Neuronal stem cell (in vitro differentiated cells): ENCODE measurements at regions not wholly inside any gene's neighbourhood (a gene's known extent, or its start where the extent isn't known, plus 50 kb on each side); places are given as distances from the start of the nearest gene placed in this dataset.
A peak's percentile ranks its signal among the peaks of the same experiment; 100 is the strongest.

Experiments
- DNase-seq: peaks from one replicate; pipeline ENCODE4 v3.0.0-alpha.2; 2013; ENCODE audit warnings: low spot score
- H2AFZ ChIP-seq: one replicate; pipeline ENCODE4 v1.6.1; 2013; ENCODE audit warnings: mild to moderate bottlenecking, low read length, inconsistent platforms
- H2AK5ac ChIP-seq: 2 replicates; pipeline ENCODE4 v1.6.1; 2013; ENCODE audit warnings: low read depth, mild to moderate bottlenecking, inconsistent platforms, low read length, moderate library complexity, mixed read lengths
- H2BK120ac ChIP-seq: 2 replicates; pipeline ENCODE4 v1.6.1; 2013; ENCODE audit warnings: low read depth, mild to moderate bottlenecking, inconsistent platforms, low read length, moderate library complexity, mixed read lengths
- H2BK12ac ChIP-seq: one replicate; pipeline ENCODE4 v1.6.1; 2013; ENCODE audit warnings: low read length, inconsistent platforms
- H2BK15ac ChIP-seq: 2 replicates; pipeline ENCODE4 v1.6.1; 2013; ENCODE audit warnings: mild to moderate bottlenecking, low read length, inconsistent platforms, mixed read lengths
- H2BK5ac ChIP-seq: one replicate; pipeline ENCODE4 v1.6.1; 2013; ENCODE audit warnings: inconsistent platforms, mild to moderate bottlenecking, low read length, moderate library complexity
- H3K14ac ChIP-seq: one replicate; pipeline ENCODE4 v1.6.1; 2013; ENCODE audit warnings: low read length, inconsistent platforms
- H3K18ac ChIP-seq: 2 replicates; pipeline ENCODE4 v1.6.1; 2013; ENCODE audit warnings: low read length, inconsistent platforms
- H3K23ac ChIP-seq: 2 replicates; pipeline ENCODE4 v1.6.1; 2013; ENCODE audit warnings: low read depth, mild to moderate bottlenecking, mixed read lengths, low read length, inconsistent platforms; ENCODE audit not compliant: poor library complexity
- H3K27ac ChIP-seq: replicated peaks from 3 replicates; pipeline ENCODE4 v1.5.1; 2013; ENCODE audit warnings: low read length, inconsistent platforms
- H3K27me3 ChIP-seq, 3 experiments: 2 replicates each; pipeline ENCODE4 v1.6.1; 2013; ENCODE audit warnings: low read length in 3 of 3, mild to moderate bottlenecking in 2 of 3, inconsistent platforms in 1 of 3, low read depth in 1 of 3, mixed read lengths in 1 of 3, moderate library complexity in 1 of 3; ENCODE audit not compliant: control insufficient read depth in 3 of 3, insufficient read depth in 3 of 3
- H3K36me3 ChIP-seq, 2 donors: replicated peaks in 1 of 2; 2 replicates each; pipeline ENCODE4 v1.6.1; 2013; ENCODE audit warnings: low read length in 2 of 2; ENCODE audit not compliant: control insufficient read depth in 2 of 2, insufficient read depth in 2 of 2
- H3K4ac ChIP-seq: 2 replicates; pipeline ENCODE4 v1.6.1; 2013; ENCODE audit warnings: inconsistent platforms, mild to moderate bottlenecking, low read length, moderate library complexity
- H3K4me1 ChIP-seq, 2 donors: 1 replicate in 1 of 2; 2 replicates in 1 of 2; pipeline ENCODE4 v1.6.1; 2013; ENCODE audit warnings: low read length in 2 of 2, low read depth in 1 of 2; ENCODE audit not compliant: control insufficient read depth in 2 of 2, insufficient read depth in 1 of 2
- H3K4me2 ChIP-seq: one replicate; pipeline ENCODE4 v1.6.1; 2013; ENCODE audit warnings: mild to moderate bottlenecking, low read length, inconsistent platforms; ENCODE audit not compliant: insufficient read depth, poor library complexity, severe bottlenecking
- H3K4me3 ChIP-seq, 2 donors: 2 replicates each; pipeline ENCODE4 v1.5.1; 2013; ENCODE audit warnings: low read length in 2 of 2, mild to moderate bottlenecking in 2 of 2, inconsistent platforms in 1 of 2, moderate library complexity in 1 of 2
- H3K79me1 ChIP-seq: one replicate; pipeline ENCODE4 v1.6.1; 2013; ENCODE audit warnings: low read depth, mild to moderate bottlenecking, inconsistent platforms, low read length, moderate library complexity
- H3K9ac ChIP-seq: one replicate; pipeline ENCODE4 v1.6.1; 2013; ENCODE audit warnings: mild to moderate bottlenecking, low read depth, low read length, inconsistent platforms; ENCODE audit not compliant: poor library complexity
- H3K9me3 ChIP-seq, 2 donors: replicated peaks in 1 of 2; 2 replicates each; pipeline versions ENCODE3 to v1.6.1; 2013; ENCODE audit warnings: low read length in 2 of 2, mild to moderate bottlenecking in 2 of 2, inconsistent platforms in 1 of 2, low read depth in 1 of 2, mixed read lengths in 1 of 2, moderate library complexity in 1 of 2; ENCODE audit not compliant: control insufficient read depth in 2 of 2, insufficient read depth in 1 of 2
- H4K8ac ChIP-seq: one replicate; pipeline ENCODE4 v1.6.1; 2013; ENCODE audit warnings: low read depth, mild to moderate bottlenecking, inconsistent platforms, low read length, moderate library complexity
- H4K91ac ChIP-seq: one replicate; pipeline ENCODE4 v1.6.1; 2013; ENCODE audit warnings: low read length, low read depth, mild to moderate bottlenecking, inconsistent platforms; ENCODE audit not compliant: poor library complexity
- WGBS, 2 donors: extraction: QIAGEN DNeasy Blood & Tissue Kit; methylation state at CpG; one replicate each; pipeline ENCODE4 v1.1.7; 2013; ENCODE audit warnings: missing lambda C conversion rate in 2 of 2, mixed read lengths in 1 of 2; ENCODE audit not compliant: insufficient read length in 2 of 2, insufficient replicate concordance in 1 of 2; ENCODE audit errors: extremely low coverage in 2 of 2; 5-methylcytosine and 5-hydroxymethylcytosine counted together

DNA sequence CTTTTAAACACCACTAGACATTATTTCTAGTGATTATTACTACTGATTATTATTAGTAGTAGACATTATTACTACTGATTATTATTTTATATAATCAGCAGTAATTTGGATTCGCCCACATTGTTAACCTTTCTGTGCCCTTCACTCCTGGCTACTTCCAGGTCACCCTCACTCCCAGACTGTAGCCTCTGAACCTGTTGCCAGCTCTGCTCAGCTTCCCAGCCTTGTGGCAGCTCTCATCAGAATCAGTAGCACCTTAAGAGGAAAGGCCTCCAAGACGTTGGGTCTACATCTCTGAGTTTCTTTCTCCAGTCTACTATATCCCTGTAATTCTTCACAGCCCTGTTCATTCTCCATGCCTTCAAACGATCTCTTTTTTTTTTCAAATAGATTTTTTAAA lies 137.0 kb downstream of the KATNIP start:
- Histone ChIP-seq H3K9ac (no peak overlapping the region), H4K8ac (no peak overlapping the region), H3K27ac (no peak overlapping the region), H2BK5ac (no peak overlapping the region), H2BK12ac (no peak overlapping the region), H3K4me2 (no peak overlapping the region), H2AK5ac (no peak overlapping the region), H3K4ac (no peak overlapping the region), H3K4me1 (no peaks in the 10 kb centered on the region), H2BK120ac (no peak overlapping the region), H3K36me3 (peaks cover 6% of the 10 kb centered on the region in 2 donors), H3K18ac (no peak overlapping the region), H3K79me1 (peaks cover 3% of the 10 kb centered on the region), H3K23ac (no peak overlapping the region), H2AFZ (no peak overlapping the region), H3K4me3 (no peak overlapping the region), H2BK15ac (no peak overlapping the region), H3K14ac (no peak overlapping the region), H3K9me3 (no peaks in the 10 kb centered on the region), H3K27me3 (peaks cover 0 to 1% (median 0%) of the 10 kb centered on the region in 3 experiments), H4K91ac (no peak overlapping the region)
- WGBS, 2 donors, result no CpG with 5 or more reads among the region's 3 CpGs
- no peak for DNase-seq

DNA sequence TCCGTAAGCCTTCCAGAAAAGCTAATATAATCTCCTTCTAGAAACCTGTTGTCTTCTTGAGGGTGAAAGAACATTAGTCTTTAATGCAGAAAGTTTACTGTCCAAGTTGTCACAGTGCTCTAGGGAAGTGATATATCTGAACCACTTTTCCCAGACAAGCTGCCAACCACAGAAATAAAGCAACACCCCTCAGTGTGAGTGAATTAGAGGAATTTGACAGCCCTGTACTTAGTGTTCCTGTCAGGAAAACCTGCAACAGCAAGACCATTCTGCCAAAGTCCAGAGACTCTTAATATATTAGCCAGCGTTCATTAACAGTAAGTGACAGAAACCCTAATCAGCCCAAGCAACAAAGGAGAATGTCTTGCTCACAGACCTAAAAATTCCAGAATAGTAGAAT lies 137.7 kb downstream of the KATNIP start:
- no peak overlapping the region for H2BK15ac ChIP-seq
- no peak overlapping the region for H4K91ac ChIP-seq
- H2BK12ac ChIP-seq, result no peak overlapping the region
- H3K36me3 ChIP-seq, result peaks cover 0 to 4% of the 10 kb centered on the region in 2 donors
- H2BK120ac ChIP-seq, result no peak overlapping the region
- H3K9me3 ChIP-seq, result no peaks in the 10 kb centered on the region
- no peak overlapping the region for H3K27ac ChIP-seq
- WGBS, 2 donors, result no CpG with 5 or more reads among the region's 2 CpGs
- no peak overlapping the region for H2BK5ac ChIP-seq
- peaks cover 3% of the 10 kb centered on the region for H3K79me1 ChIP-seq
- H3K14ac ChIP-seq, result no peak overlapping the region
- no peak overlapping the region for H3K18ac ChIP-seq
- H3K4ac ChIP-seq, result no peak overlapping the region
- H3K9ac ChIP-seq, result no peak overlapping the region
- H3K23ac ChIP-seq, result no peak overlapping the region
- DNase-seq, result no peak
- peaks cover 0 to 1% (median 0%) of the 10 kb centered on the region in 3 experiments for H3K27me3 ChIP-seq
- no peaks in the 10 kb centered on the region for H3K4me1 ChIP-seq
- no peak overlapping the region for H2AK5ac ChIP-seq
- no peak overlapping the region for H2AFZ ChIP-seq
- H3K4me2 ChIP-seq, result no peak overlapping the region
- no peak overlapping the region for H3K4me3 ChIP-seq
- H4K8ac ChIP-seq, result no peak overlapping the region

DNA sequence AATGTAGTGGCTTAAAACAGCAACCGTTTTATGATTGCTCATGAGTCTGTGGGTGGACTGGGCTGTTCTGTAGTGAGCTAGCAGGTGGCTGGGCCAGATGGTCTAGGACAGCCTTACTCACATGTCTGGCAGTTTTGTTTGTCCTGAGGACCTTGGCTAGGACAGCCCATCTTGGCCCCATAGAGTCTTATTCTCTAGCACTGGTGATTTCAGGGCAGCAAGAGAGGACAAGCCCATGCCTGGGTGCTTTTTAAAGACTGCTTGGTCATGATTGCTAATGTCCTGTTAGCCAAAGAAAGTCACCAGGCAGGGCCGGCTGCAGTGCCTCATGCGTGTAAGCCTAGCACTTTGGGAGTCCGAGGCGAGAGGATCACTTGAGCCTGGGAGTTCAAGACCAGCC lies 139.8 kb downstream of the KATNIP start:
- H3K4ac ChIP-seq, result no peak overlapping the region
- WGBS, 2 donors, result no CpG with 5 or more reads among the region's 5 CpGs
- H2BK120ac ChIP-seq, result no peak overlapping the region
- no peak overlapping the region for H2AK5ac ChIP-seq
- no peak overlapping the region for H3K9ac ChIP-seq
- H2BK5ac ChIP-seq, result no peak overlapping the region
- peaks cover 0 to 2% of the 10 kb centered on the region in 2 donors for H3K36me3 ChIP-seq
- H3K4me2 ChIP-seq, result no peak overlapping the region
- H3K27me3 ChIP-seq, result no peaks in the 10 kb centered on the region
- H4K91ac ChIP-seq, result no peak overlapping the region
- no peak overlapping the region for H2BK12ac ChIP-seq
- H3K79me1 ChIP-seq, result no peaks in the 10 kb centered on the region
- H2AFZ ChIP-seq, result no peak overlapping the region
- H3K4me1 ChIP-seq, result peaks cover 0 to under 1% of the 10 kb centered on the region in 2 donors
- H4K8ac ChIP-seq, result no peak overlapping the region
- H3K18ac ChIP-seq, result peak overlapping the region; percentile 19
- no peak overlapping the region for H3K4me3 ChIP-seq
- H3K14ac ChIP-seq, result no peak overlapping the region
- no peak overlapping the region for H2BK15ac ChIP-seq
- no peak overlapping the region for H3K27ac ChIP-seq
- DNase-seq, result no peak
- no peaks in the 10 kb centered on the region for H3K9me3 ChIP-seq
- H3K23ac ChIP-seq, result no peak overlapping the region

DNA sequence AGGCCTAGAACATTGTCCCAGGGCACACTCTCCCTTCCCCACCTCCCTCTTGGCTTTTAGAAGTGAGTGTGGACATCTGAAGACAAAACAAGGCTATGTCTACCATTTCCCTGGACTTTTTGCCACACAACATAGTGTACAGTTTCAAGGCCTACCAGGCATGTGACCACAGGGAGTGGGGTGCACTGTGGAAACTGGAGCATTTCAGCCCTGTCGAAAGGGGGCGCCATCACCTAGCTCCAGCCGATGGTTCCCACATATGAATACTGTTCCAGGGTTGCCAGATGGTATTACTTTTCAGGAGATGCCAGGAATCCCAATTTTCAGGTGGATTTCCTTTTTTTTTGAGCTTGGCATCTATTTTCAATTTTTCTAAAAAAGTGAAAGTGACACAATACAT lies 140.7 kb downstream of the KATNIP start:
- no peak overlapping the region for H2BK15ac ChIP-seq
- no peaks in the 10 kb centered on the region for H3K27me3 ChIP-seq
- H3K4me3 ChIP-seq, result no peak overlapping the region
- H4K8ac ChIP-seq, result no peak overlapping the region
- H2AFZ ChIP-seq, result no peak overlapping the region
- H3K4me2 ChIP-seq, result no peak overlapping the region
- no peak overlapping the region for H3K27ac ChIP-seq
- no peaks in the 10 kb centered on the region for H3K9me3 ChIP-seq
- H4K91ac ChIP-seq, result no peak overlapping the region
- H3K18ac ChIP-seq, result no peak overlapping the region
- no peak overlapping the region for H3K9ac ChIP-seq
- no peak overlapping the region for H3K4ac ChIP-seq
- H2BK5ac ChIP-seq, result no peak overlapping the region
- DNase-seq, result no peak
- H3K14ac ChIP-seq, result no peak overlapping the region
- no peaks in the 10 kb centered on the region for H3K79me1 ChIP-seq
- H3K36me3 ChIP-seq, result peaks cover 0 to 2% of the 10 kb centered on the region in 2 donors
- no peak overlapping the region for H2BK120ac ChIP-seq
- H3K23ac ChIP-seq, result no peak overlapping the region
- no CpG with 5 or more reads among the region's 3 CpGs for WGBS, 2 donors
- H2AK5ac ChIP-seq, result no peak overlapping the region
- H3K4me1 ChIP-seq, result peaks cover 0 to 2% of the 10 kb centered on the region in 2 donors
- no peak overlapping the region for H2BK12ac ChIP-seq
